ENCODE measurements at regions not wholly inside any gene's neighbourhood (a gene's known extent, or its start where the extent isn't known, plus 50 kb on each side); places are given as distances from the start of the nearest gene placed in this dataset.

DNA sequence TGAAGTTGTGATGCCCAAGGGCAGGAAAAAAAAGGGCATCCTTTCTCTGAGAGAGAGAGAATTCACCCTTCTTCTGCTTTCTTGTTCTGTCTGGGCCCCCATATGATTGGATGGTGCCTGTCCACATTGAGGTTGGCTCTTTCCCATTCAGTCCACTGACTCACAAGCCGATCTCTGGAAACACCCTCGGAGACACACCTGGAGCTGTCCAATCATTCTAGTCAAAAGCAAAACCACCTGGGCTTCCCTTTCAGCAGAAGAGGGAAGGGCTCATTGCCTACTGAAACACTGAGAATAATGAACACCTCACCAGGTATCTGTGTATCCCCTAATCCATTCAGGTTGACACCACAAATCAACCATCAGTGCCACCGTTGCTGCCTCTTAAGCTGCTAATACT lies 103.7 kb upstream of the GNG12 start:
- Histone ChIP-seq H3K4me1 (no peaks in the 10 kb centered on the region), H3K4me3 (no peak overlapping the region), H3K36me3 (no peaks in the 10 kb centered on the region), H3K27ac (no peak overlapping the region), H3K27me3 (no peaks in the 10 kb centered on the region), H3K9me3 (no peaks in the 10 kb centered on the region)
- TF ChIP-seq POLR2A (IDR thresholded peaks at IDR 0.05) = no peak
- TF ChIP-seq, protein P1, sequence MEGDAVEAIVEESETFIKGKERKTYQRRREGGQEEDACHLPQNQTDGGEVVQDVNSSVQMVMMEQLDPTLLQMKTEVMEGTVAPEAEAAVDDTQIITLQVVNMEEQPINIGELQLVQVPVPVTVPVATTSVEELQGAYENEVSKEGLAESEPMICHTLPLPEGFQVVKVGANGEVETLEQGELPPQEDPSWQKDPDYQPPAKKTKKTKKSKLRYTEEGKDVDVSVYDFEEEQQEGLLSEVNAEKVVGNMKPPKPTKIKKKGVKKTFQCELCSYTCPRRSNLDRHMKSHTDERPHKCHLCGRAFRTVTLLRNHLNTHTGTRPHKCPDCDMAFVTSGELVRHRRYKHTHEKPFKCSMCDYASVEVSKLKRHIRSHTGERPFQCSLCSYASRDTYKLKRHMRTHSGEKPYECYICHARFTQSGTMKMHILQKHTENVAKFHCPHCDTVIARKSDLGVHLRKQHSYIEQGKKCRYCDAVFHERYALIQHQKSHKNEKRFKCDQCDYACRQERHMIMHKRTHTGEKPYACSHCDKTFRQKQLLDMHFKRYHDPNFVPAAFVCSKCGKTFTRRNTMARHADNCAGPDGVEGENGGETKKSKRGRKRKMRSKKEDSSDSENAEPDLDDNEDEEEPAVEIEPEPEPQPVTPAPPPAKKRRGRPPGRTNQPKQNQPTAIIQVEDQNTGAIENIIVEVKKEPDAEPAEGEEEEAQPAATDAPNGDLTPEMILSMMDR (IDR thresholded peaks at IDR 0.05) = no peak
- no CpG with 5 or more reads among the region's 3 CpGs for WGBS (ENCODE audit: insufficient coverage, low coverage, low lambda C conversion rate, missing lambda C conversion rate)
- intact Hi-C loops (cut with DNase I) = no loop called here
- DNase-seq (no peak), ATAC-seq (no peak)

DNA sequence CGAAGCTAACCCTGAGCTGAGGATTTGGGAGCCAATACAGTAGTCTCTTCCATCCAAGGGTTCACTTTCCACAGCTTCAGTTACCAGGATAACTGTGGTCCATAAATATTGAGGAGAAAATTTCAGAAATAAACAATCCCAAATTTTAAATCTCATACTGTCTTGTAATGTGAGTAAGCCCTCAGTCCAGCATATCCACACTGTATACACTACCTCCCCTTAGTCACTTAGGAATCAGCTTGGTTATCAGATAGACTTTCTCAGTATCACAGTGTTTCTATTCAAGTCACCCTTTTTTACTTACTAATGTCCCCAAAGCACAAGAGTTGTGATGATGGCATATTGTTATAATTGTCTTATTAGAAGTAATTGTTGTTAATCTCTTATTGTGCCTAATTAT lies 102.3 kb upstream of the GNG12 start:
- DNase-seq (no peak), ATAC-seq (no peak)
- 73% methylated on average over 1 of the region's 1 CpG for WGBS (ENCODE audit: insufficient coverage, low coverage, low lambda C conversion rate, missing lambda C conversion rate)
- H3K27ac ChIP-seq = no peak overlapping the region
- H3K9me3 ChIP-seq = no peaks in the 10 kb centered on the region
- no peaks in the 10 kb centered on the region for H3K4me1 ChIP-seq
- no peaks in the 10 kb centered on the region for H3K36me3 ChIP-seq
- no peak for TF ChIP-seq POLR2A (IDR thresholded peaks at IDR 0.05)
- TF ChIP-seq, protein P1 (IDR thresholded peaks at IDR 0.05) = no peak
- H3K4me3 ChIP-seq = no peak overlapping the region
- intact Hi-C loops (cut with DNase I) = no loop called here
- H3K27me3 ChIP-seq = no peaks in the 10 kb centered on the region

DNA sequence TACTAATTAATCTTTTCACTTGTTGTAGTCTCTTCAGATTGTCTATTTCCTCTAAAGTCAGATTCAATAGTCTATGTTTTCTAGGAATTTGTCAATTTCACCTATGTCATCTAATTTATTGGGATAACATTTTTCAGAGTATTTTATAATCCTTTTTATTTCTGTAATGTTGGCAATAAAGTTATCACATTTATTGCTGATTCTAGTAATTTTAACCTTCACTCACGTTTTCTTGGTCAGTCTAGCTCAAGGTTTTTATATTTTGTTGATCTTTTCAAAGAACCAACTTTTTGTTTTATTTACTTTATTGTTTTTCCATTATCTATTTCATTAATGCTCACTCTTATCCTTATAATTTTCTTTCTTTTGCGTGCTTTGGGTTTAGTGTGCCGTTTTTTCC lies 97.9 kb upstream of the GNG12 start:
- DNase-seq (no peak), ATAC-seq (no peak)
- Histone ChIP-seq H3K27me3 (no peaks in the 10 kb centered on the region), H3K4me1 (no peaks in the 10 kb centered on the region), H3K9me3 (no peaks in the 10 kb centered on the region), H3K36me3 (no peaks in the 10 kb centered on the region), H3K4me3 (no peak overlapping the region), H3K27ac (no peak overlapping the region)
- 68% methylated on average over 3 of the region's 3 CpGs for WGBS (ENCODE audit: insufficient coverage, low coverage, low lambda C conversion rate, missing lambda C conversion rate)
- TF ChIP-seq, protein P1 (IDR thresholded peaks at IDR 0.05) = no peak
- TF ChIP-seq POLR2A (IDR thresholded peaks at IDR 0.05) = no peak
- intact Hi-C loops (cut with DNase I) = no loop called here

DNA sequence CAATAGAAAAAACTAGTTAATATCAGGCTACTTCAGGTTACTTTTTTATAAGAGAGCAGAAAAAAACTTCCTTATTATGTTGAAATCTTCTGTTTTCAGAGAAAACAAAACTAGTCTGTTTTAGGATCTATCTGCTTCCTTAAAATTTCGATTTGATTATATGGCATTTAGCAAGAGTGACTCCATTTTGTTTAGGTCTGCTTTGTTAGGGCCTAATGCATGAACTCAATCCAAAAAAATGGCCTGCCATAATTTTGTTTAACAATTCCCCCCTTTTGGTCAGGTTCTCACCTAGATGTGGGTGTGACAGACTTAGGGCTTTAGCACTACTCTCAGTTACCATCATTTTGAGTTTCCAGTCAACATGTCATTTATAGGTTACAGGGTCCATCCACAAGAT lies 89.8 kb upstream of the GNG12 start:
- DNase-seq (no peak), ATAC-seq (no peak)
- Histone ChIP-seq H3K4me3 (no peak overlapping the region), H3K27ac (no peak overlapping the region), H3K36me3 (no peaks in the 10 kb centered on the region), H3K4me1 (no peaks in the 10 kb centered on the region), H3K27me3 (no peaks in the 10 kb centered on the region), H3K9me3 (no peaks in the 10 kb centered on the region)
- WGBS (ENCODE audit: insufficient coverage, low coverage, low lambda C conversion rate, missing lambda C conversion rate) = 29% methylated on average over 1 of the region's 1 CpG
- no peak for TF ChIP-seq POLR2A (IDR thresholded peaks at IDR 0.05)
- TF ChIP-seq, protein P1 (IDR thresholded peaks at IDR 0.05) = no peak
- intact Hi-C loops (cut with DNase I) = no loop called here
